HCT116 (cell line): ENCODE measurements at regions not wholly inside any gene's neighbourhood (a gene's known extent, or its start where the extent isn't known, plus 50 kb on each side); places are given as distances from the start of the nearest gene placed in this dataset.
A peak's percentile ranks its signal among the peaks of the same experiment; 100 is the strongest.

Experiments used
- ATAC-seq: fragments of 200-7000 bp; cut with Tn5 transposase; 2 replicates; pipeline ENCODE4 v1.9.1; 2020; ENCODE audit warnings: mild to moderate bottlenecking, moderate library complexity
- BruUV-seq: library from RNA; stranded (reverse); fragments of 400-500 nt; replicated peaks from 2 replicates; lab custom pipeline; 2021; lab: Mats Ljungman, UMichigan
- CTCF ChIA-PET: fragments of 300-600 bp; sonication (Branson Sonifier 250); formaldehyde crosslinking; loops from one replicate; lab custom pipeline; 2021; ENCODE audit warnings: antibody characterized with exemption; lab: Charles Lee
- POLR2A ChIA-PET: fragments of 300-600, 350-600 bp; sonication (Branson Sonifier 250); formaldehyde crosslinking; loops from one replicate; lab custom pipeline; 2021; ENCODE audit warnings: antibody characterized with exemption; lab: Charles Lee
- RAD21 ChIA-PET, 2 experiments: fragments of 300-600 bp; sonication (Branson Sonifier 250); formaldehyde crosslinking; loops; one replicate each; lab custom pipeline; 2023; ENCODE audit warnings: low total read pairs in 2 of 2; ENCODE audit not compliant: uncharacterized antibody in 2 of 2, unreplicated experiment in 2 of 2, low non-redundant PET in 1 of 2; lab: Charles Lee
- DNase-seq: peaks from one replicate; pipeline ENCODE4 v3.0.0-alpha.2; 2010; ENCODE audit warnings: low read depth, low spot score
- H2AFZ ChIP-seq: fragments of 200-600 bp; shearing (Covaris generic), sonication (generic); 2 replicates; pipeline ENCODE4 v1.6.1; 2017; ENCODE audit warnings: low read depth, mixed run types, mixed read lengths, antibody characterized with exemption, low read length; ENCODE audit not compliant: poor library complexity, severe bottlenecking
- H3K27ac ChIP-seq: 2 replicates; pipeline ENCODE4 v1.5.1; 2012; ENCODE audit warnings: low read depth, low read length
- H3K27me3 ChIP-seq: fragments of 200-600 bp; sonication (generic); 2 replicates; pipeline ENCODE4 v1.6.1; 2016; ENCODE audit warnings: mixed run types, low read length, mixed read lengths; ENCODE audit not compliant: insufficient read depth
- H3K36me3 ChIP-seq, 2 experiments: fragments of 200-500 bp in 1 of 2; fragments of 200-600 bp in 1 of 2; sonication (Bioruptor generic) in 1 of 2; sonication (generic) in 1 of 2; 2 replicates each; pipeline versions ENCODE4 v1.5.1 to v1.6.1; 2014 to 2016; ENCODE audit warnings: low read length in 2 of 2, inconsistent platforms in 1 of 2, mixed read lengths in 1 of 2, mixed run types in 1 of 2; ENCODE audit not compliant: insufficient read depth in 2 of 2, control insufficient read depth in 1 of 2
- H3K4me1 ChIP-seq, 2 experiments: fragments of 200-600 bp in 1 of 2; sonication (generic) in 1 of 2; 2 replicates each; pipeline versions ENCODE4 v1.5.1 to v1.6.1; 2012 to 2017; ENCODE audit warnings: low read length in 2 of 2, inconsistent platforms in 1 of 2, mild to moderate bottlenecking in 1 of 2, mixed read lengths in 1 of 2, mixed run types in 1 of 2, moderate library complexity in 1 of 2; ENCODE audit not compliant: insufficient read depth in 2 of 2, control insufficient read depth in 1 of 2
- H3K4me2 ChIP-seq: fragments of 200-600 bp; sonication (generic); 2 replicates; pipeline ENCODE4 v1.6.1; 2017; ENCODE audit warnings: mixed run types, low read length, mixed read lengths
- H3K4me3 ChIP-seq, 2 experiments: fragments of 200-600 bp in 1 of 2; sonication (generic) in 1 of 2; replicated peaks in 1 of 2; 2 replicates each; pipeline ENCODE4 v1.5.1; 2011 to 2016; ENCODE audit warnings: low read length in 2 of 2, control low read depth in 1 of 2, low read depth in 1 of 2, mild to moderate bottlenecking in 1 of 2, mixed read lengths in 1 of 2, mixed run types in 1 of 2
- H3K79me2 ChIP-seq: fragments of 200-600 bp; sonication (generic); 2 replicates; pipeline ENCODE4 v1.6.1; 2017; ENCODE audit warnings: mild to moderate bottlenecking, mixed run types, low read length, moderate library complexity, mixed read lengths; ENCODE audit not compliant: insufficient read depth
- H3K9ac ChIP-seq: fragments of 200-600 bp; sonication (generic); 2 replicates; pipeline ENCODE4 v1.6.1; 2016; ENCODE audit warnings: low read length, mixed read lengths
- H3K9me2 ChIP-seq: fragments of 200-600 bp; sonication (generic), shearing (Covaris generic); 2 replicates; pipeline ENCODE4 v1.6.1; 2017; ENCODE audit warnings: mixed run types, mild to moderate bottlenecking, moderate library complexity; ENCODE audit not compliant: insufficient read depth
- H3K9me3 ChIP-seq, 2 experiments: fragments of 200-500 bp in 1 of 2; fragments of 200-600 bp in 1 of 2; sonication (Bioruptor generic) in 1 of 2; sonication (generic) in 1 of 2; 2 replicates each; pipeline ENCODE4 v1.6.1; 2014 to 2017; ENCODE audit warnings: low read length in 2 of 2, mixed read lengths in 2 of 2, inconsistent platforms in 1 of 2, low read depth in 1 of 2, mild to moderate bottlenecking in 1 of 2, mixed run types in 1 of 2, moderate library complexity in 1 of 2; ENCODE audit not compliant: control insufficient read depth in 1 of 2, insufficient read depth in 1 of 2
- H4K20me1 ChIP-seq: fragments of 200-600 bp; sonication (generic), shearing (Covaris generic); 2 replicates; pipeline ENCODE4 v1.6.1; 2017; ENCODE audit warnings: mixed run types, mild to moderate bottlenecking, moderate library complexity; ENCODE audit not compliant: insufficient read depth
- ATF3 ChIP-seq: IDR thresholded peaks from 2 replicates; pipeline ENCODE4 v1.6.1; 2012
- CBX3 ChIP-seq: IDR thresholded peaks from 2 replicates; pipeline ENCODE4 v1.6.1; 2012; ENCODE audit warnings: low read depth
- CEBPB ChIP-seq: IDR thresholded peaks from 2 replicates; pipeline ENCODE4 v1.6.1; 2012; ENCODE audit warnings: low read depth
- ELF1 ChIP-seq: IDR thresholded peaks from 2 replicates; pipeline ENCODE4 v1.6.1; 2012; ENCODE audit warnings: low read depth, borderline replicate concordance
- EZH2 ChIP-seq: fragments of 200-600 bp; sonication (generic); IDR thresholded peaks from 2 replicates; pipeline ENCODE4 v1.6.1; 2017; ENCODE audit warnings: antibody characterized with exemption, mixed run types
- FOSL1 ChIP-seq: IDR thresholded peaks from 2 replicates; pipeline ENCODE4 v1.6.1; 2012; ENCODE audit warnings: low read depth
- JUND ChIP-seq: IDR thresholded peaks from 2 replicates; pipeline ENCODE4 v1.6.1; 2012
- POLR2A ChIP-seq: IDR thresholded peaks from 2 replicates; pipeline ENCODE4 v1.7.0; 2011; ENCODE audit warnings: borderline replicate concordance; ENCODE audit not compliant: insufficient read depth, insufficient read length; ENCODE audit errors: extremely low read depth
- RAD21 ChIP-seq: IDR thresholded peaks from 2 replicates; pipeline ENCODE4 v1.6.1; 2012; ENCODE audit warnings: low read depth, mild to moderate bottlenecking
- SIN3A ChIP-seq: IDR thresholded peaks from 2 replicates; pipeline ENCODE4 v1.6.1; 2012; ENCODE audit warnings: low read depth
- SP1 ChIP-seq: IDR thresholded peaks from 2 replicates; pipeline ENCODE4 v1.6.1; 2012; ENCODE audit warnings: low read depth
- SRF ChIP-seq: IDR thresholded peaks from 2 replicates; pipeline ENCODE4 v1.6.1; 2012; ENCODE audit warnings: low read depth
- TCF7L2 ChIP-seq: IDR thresholded peaks from 2 replicates; pipeline ENCODE4 v1.7.0; 2011; ENCODE audit warnings: borderline replicate concordance, inconsistent platforms; ENCODE audit not compliant: insufficient read depth, insufficient read length; ENCODE audit errors: extremely low read depth
- ZFX ChIP-seq: fragments of 450-650 bp; IDR thresholded peaks from 2 replicates; pipeline ENCODE4 v1.6.1; 2017
- ZNF274 ChIP-seq: fragments of 200-500 bp; sonication (Bioruptor generic); IDR thresholded peaks from 2 replicates; pipeline ENCODE4 v1.6.1; 2014; ENCODE audit warnings: mild to moderate bottlenecking, low read depth, low read length, inconsistent platforms
- intact Hi-C: fragments of 100-400 bp; cut with micrococcal nuclease; formaldehyde crosslinking; loops from 2 replicates; pipeline ENCODE4 v1.10.0; 2022
- TF ChIP-seq, protein P1 (sequence below): IDR thresholded peaks from 2 replicates; pipeline ENCODE4 v1.6.1; 2011; ENCODE audit warnings: mild to moderate bottlenecking, low read length, moderate library complexity; ENCODE audit not compliant: insufficient replicate concordance; ENCODE audit errors: extremely low read depth
- TF ChIP-seq, protein P2 (sequence below): IDR thresholded peaks from 2 replicates; pipeline ENCODE4 v1.6.1; 2012
- TF ChIP-seq, protein P3 (sequence below), 3 experiments: fragments of 200-600 bp in 1 of 3; sonication (generic) in 1 of 3; IDR thresholded peaks in 2 of 3; conservative IDR thresholded peaks in 1 of 3; 2 replicates each; pipeline ENCODE4 v1.5.1; 2012 to 2017; ENCODE audit warnings: low read depth in 2 of 3, low read length in 2 of 3, antibody characterized with exemption in 1 of 3, borderline replicate concordance in 1 of 3, control low read depth in 1 of 3, mild to moderate bottlenecking in 1 of 3, mixed read lengths in 1 of 3, mixed run types in 1 of 3, moderate library complexity in 1 of 3; ENCODE audit not compliant: insufficient read depth in 1 of 3
- TF ChIP-seq, protein P4 (sequence below): IDR thresholded peaks from 2 replicates; pipeline ENCODE4 v1.6.1; 2012; ENCODE audit warnings: low read depth

DNA sequence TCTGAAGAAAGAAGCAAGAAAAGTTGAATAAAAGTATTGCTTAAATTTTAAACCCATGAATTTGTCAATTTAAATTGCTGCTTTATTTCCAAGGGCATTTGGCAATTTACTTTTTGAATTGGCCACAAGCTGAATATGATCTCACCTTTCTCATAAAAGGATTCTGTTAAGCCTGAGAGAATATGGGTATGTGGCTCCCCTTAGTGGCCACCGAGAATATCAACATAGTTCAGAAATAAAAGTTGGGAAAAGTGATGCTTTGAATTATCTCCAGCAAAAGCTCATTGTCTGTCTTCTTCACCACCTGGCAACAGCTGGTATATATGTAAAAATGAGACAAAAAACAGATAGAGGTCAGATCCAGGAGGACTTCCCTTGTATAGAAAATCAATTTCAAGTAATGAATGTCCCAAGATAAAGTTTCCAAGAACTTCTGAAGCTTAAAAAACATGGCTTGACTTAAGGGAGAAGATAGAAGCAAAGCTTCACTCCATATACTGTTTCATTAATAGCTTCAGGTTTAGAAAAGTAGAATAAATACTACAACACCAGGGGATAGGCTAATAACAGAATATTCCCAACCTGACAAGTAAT, 290.7 kb upstream of the FAM241A start:
- Histone ChIP-seq H3K36me3 (no peaks in the 10 kb centered on the region), H3K27ac (no peak overlapping the region)
- peak; percentile 39 for DNase-seq
- CTCF ChIA-PET = interaction anchor here (0.6 to 3.1 kb wide), 33 partner anchors 9 to 911 kb away, joined by 3 to 48 read pairs (median 5); no protein-coding TSS in a partner anchor
- TF ChIP-seq CBX3 (0 out of 2 replicates have a peak, but pooled peaks have one; percentile 40), CEBPB (no peak), ZNF274 (no peak), FOSL1 (no peak), ZFX (no peak), SRF (no peak), SIN3A (no peak), ELF1 (no peak), TCF7L2 (no peak), JUND (no peak), RAD21 (peak; percentile 84), ATF3 (no peak), POLR2A (no peak), SP1 (no peak), EZH2 (no peak)
- TF ChIP-seq, protein P1, sequence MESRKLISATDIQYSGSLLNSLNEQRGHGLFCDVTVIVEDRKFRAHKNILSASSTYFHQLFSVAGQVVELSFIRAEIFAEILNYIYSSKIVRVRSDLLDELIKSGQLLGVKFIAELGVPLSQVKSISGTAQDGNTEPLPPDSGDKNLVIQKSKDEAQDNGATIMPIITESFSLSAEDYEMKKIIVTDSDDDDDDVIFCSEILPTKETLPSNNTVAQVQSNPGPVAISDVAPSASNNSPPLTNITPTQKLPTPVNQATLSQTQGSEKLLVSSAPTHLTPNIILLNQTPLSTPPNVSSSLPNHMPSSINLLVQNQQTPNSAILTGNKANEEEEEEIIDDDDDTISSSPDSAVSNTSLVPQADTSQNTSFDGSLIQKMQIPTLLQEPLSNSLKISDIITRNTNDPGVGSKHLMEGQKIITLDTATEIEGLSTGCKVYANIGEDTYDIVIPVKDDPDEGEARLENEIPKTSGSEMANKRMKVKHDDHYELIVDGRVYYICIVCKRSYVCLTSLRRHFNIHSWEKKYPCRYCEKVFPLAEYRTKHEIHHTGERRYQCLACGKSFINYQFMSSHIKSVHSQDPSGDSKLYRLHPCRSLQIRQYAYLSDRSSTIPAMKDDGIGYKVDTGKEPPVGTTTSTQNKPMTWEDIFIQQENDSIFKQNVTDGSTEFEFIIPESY = no peak
- TF ChIP-seq, protein P2, sequence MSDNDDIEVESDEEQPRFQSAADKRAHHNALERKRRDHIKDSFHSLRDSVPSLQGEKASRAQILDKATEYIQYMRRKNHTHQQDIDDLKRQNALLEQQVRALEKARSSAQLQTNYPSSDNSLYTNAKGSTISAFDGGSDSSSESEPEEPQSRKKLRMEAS = no peak
- TF ChIP-seq, protein P3, sequence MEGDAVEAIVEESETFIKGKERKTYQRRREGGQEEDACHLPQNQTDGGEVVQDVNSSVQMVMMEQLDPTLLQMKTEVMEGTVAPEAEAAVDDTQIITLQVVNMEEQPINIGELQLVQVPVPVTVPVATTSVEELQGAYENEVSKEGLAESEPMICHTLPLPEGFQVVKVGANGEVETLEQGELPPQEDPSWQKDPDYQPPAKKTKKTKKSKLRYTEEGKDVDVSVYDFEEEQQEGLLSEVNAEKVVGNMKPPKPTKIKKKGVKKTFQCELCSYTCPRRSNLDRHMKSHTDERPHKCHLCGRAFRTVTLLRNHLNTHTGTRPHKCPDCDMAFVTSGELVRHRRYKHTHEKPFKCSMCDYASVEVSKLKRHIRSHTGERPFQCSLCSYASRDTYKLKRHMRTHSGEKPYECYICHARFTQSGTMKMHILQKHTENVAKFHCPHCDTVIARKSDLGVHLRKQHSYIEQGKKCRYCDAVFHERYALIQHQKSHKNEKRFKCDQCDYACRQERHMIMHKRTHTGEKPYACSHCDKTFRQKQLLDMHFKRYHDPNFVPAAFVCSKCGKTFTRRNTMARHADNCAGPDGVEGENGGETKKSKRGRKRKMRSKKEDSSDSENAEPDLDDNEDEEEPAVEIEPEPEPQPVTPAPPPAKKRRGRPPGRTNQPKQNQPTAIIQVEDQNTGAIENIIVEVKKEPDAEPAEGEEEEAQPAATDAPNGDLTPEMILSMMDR (IDR thresholded peaks at IDR 0.05 in 2 of 3, conservative IDR thresholded peaks at IDR 0.05 in 1 of 3; ENCODE audit: borderline replicate concordance in 1 of 3, insufficient read depth in 1 of 3, low read depth in 2 of 3, low read length in 2 of 3) = peak; percentile 55 to 89 (median 78)
- TF ChIP-seq, protein P4, sequence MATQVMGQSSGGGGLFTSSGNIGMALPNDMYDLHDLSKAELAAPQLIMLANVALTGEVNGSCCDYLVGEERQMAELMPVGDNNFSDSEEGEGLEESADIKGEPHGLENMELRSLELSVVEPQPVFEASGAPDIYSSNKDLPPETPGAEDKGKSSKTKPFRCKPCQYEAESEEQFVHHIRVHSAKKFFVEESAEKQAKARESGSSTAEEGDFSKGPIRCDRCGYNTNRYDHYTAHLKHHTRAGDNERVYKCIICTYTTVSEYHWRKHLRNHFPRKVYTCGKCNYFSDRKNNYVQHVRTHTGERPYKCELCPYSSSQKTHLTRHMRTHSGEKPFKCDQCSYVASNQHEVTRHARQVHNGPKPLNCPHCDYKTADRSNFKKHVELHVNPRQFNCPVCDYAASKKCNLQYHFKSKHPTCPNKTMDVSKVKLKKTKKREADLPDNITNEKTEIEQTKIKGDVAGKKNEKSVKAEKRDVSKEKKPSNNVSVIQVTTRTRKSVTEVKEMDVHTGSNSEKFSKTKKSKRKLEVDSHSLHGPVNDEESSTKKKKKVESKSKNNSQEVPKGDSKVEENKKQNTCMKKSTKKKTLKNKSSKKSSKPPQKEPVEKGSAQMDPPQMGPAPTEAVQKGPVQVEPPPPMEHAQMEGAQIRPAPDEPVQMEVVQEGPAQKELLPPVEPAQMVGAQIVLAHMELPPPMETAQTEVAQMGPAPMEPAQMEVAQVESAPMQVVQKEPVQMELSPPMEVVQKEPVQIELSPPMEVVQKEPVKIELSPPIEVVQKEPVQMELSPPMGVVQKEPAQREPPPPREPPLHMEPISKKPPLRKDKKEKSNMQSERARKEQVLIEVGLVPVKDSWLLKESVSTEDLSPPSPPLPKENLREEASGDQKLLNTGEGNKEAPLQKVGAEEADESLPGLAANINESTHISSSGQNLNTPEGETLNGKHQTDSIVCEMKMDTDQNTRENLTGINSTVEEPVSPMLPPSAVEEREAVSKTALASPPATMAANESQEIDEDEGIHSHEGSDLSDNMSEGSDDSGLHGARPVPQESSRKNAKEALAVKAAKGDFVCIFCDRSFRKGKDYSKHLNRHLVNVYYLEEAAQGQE = no peak
- TF ChIP-seq, all 23 proteins: peak for 3
- Histone ChIP-seq H3K4me1 (no peaks in the 10 kb centered on the region), H3K9me3 (no peaks in the 10 kb centered on the region), H3K4me2 (no peak overlapping the region), H3K27me3 (no peaks in the 10 kb centered on the region), H4K20me1 (no peaks in the 10 kb centered on the region), H3K4me3 (no peak overlapping the region), H3K79me2 (no peaks in the 10 kb centered on the region), H2AFZ (no peak overlapping the region), H3K9me2 (no peaks in the 10 kb centered on the region), H3K9ac (no peak overlapping the region)
- POLR2A ChIA-PET = no interaction called here
- RAD21 ChIA-PET = interaction anchor here (0.7 to 1.6 kb wide), 7 partner anchors 71 to 213 kb away, joined by 3 to 5 read pairs (median 3); no protein-coding TSS in a partner anchor
- ATAC-seq = peak; percentile 82
- no TSS peak for BruUV-seq
- intact Hi-C loops = loop anchor here (1.0 to 10.0 kb wide), 4 partner anchors 83 to 1220 kb away; no protein-coding TSS in a partner anchor
